ENCODE measurements at regions not wholly inside any gene's neighbourhood (a gene's known extent, or its start where the extent isn't known, plus 50 kb on each side); places are given as distances from the start of the nearest gene placed in this dataset.

- Mint-ChIP-seq H3K4me1 (ENCODE audit: low read depth, unreplicated experiment) (no peaks in the 10 kb centered on the region), H3K36me3 (ENCODE audit: unreplicated experiment) (no peaks in the 10 kb centered on the region), H3K27me3 (ENCODE audit: unreplicated experiment) (no peaks in the 10 kb centered on the region), H3K9me3 (ENCODE audit: unreplicated experiment) (no peaks in the 10 kb centered on the region), H3K4me3 (ENCODE audit: unreplicated experiment) (no peak overlapping the region), H3K27ac (ENCODE audit: unreplicated experiment) (no peak overlapping the region)
- no peak for DNase-seq
- no peak for TF ChIP-seq CTCF (IDR thresholded peaks at IDR 0.05; ENCODE audit: partially characterized antibody, unreplicated experiment)
Measured at GRCh38 chr2:150759531-150759930, 272.1 kb upstream of the RND3 start.

- Mint-ChIP-seq H3K9me3 (ENCODE audit: unreplicated experiment) (no peaks in the 10 kb centered on the region), H3K4me3 (ENCODE audit: unreplicated experiment) (no peak overlapping the region), H3K36me3 (ENCODE audit: unreplicated experiment) (no peaks in the 10 kb centered on the region), H3K27me3 (ENCODE audit: unreplicated experiment) (no peaks in the 10 kb centered on the region), H3K27ac (ENCODE audit: unreplicated experiment) (no peak overlapping the region), H3K4me1 (ENCODE audit: low read depth, unreplicated experiment) (no peaks in the 10 kb centered on the region)
- TF ChIP-seq CTCF (IDR thresholded peaks at IDR 0.05; ENCODE audit: partially characterized antibody, unreplicated experiment) = no peak
- DNase-seq = no peak
Measured at GRCh38 chr2:150759106-150759505, 271.6 kb upstream of the RND3 start.

GRCh38 chr2:150752229-150752628, 264.8 kb upstream of the RND3 start:
- H3K27me3 Mint-ChIP-seq (ENCODE audit: unreplicated experiment) = peaks cover 1% of the 10 kb centered on the region
- no peak overlapping the region for H3K4me3 Mint-ChIP-seq (ENCODE audit: unreplicated experiment)
- H3K4me1 Mint-ChIP-seq (ENCODE audit: low read depth, unreplicated experiment) = no peaks in the 10 kb centered on the region
- no peak overlapping the region for H3K27ac Mint-ChIP-seq (ENCODE audit: unreplicated experiment)
- no peaks in the 10 kb centered on the region for H3K36me3 Mint-ChIP-seq (ENCODE audit: unreplicated experiment)
- H3K9me3 Mint-ChIP-seq (ENCODE audit: unreplicated experiment) = no peaks in the 10 kb centered on the region
- no peak for TF ChIP-seq CTCF (IDR thresholded peaks at IDR 0.05; ENCODE audit: partially characterized antibody, unreplicated experiment)
- no peak for DNase-seq

- peaks cover 1% of the 10 kb centered on the region for H3K27me3 Mint-ChIP-seq (ENCODE audit: unreplicated experiment)
- no peak overlapping the region for H3K27ac Mint-ChIP-seq (ENCODE audit: unreplicated experiment)
- TF ChIP-seq CTCF (IDR thresholded peaks at IDR 0.05; ENCODE audit: partially characterized antibody, unreplicated experiment) = no peak
- H3K4me3 Mint-ChIP-seq (ENCODE audit: unreplicated experiment) = no peak overlapping the region
- H3K4me1 Mint-ChIP-seq (ENCODE audit: low read depth, unreplicated experiment) = no peaks in the 10 kb centered on the region
- no peak for DNase-seq
- H3K9me3 Mint-ChIP-seq (ENCODE audit: unreplicated experiment) = no peaks in the 10 kb centered on the region
- H3K36me3 Mint-ChIP-seq (ENCODE audit: unreplicated experiment) = no peaks in the 10 kb centered on the region
Measured at GRCh38 chr2:150750720-150751119, 263.3 kb upstream of the RND3 start.

GRCh38 chr2:150742094-150742493, 254.6 kb upstream of the RND3 start:
- no peaks in the 10 kb centered on the region for H3K9me3 Mint-ChIP-seq (ENCODE audit: unreplicated experiment)
- no peaks in the 10 kb centered on the region for H3K36me3 Mint-ChIP-seq (ENCODE audit: unreplicated experiment)
- no peaks in the 10 kb centered on the region for H3K27me3 Mint-ChIP-seq (ENCODE audit: unreplicated experiment)
- H3K4me3 Mint-ChIP-seq (ENCODE audit: unreplicated experiment) = no peak overlapping the region
- no peak overlapping the region for H3K27ac Mint-ChIP-seq (ENCODE audit: unreplicated experiment)
- H3K4me1 Mint-ChIP-seq (ENCODE audit: low read depth, unreplicated experiment) = no peaks in the 10 kb centered on the region
- no peak for DNase-seq
- no peak for TF ChIP-seq CTCF (IDR thresholded peaks at IDR 0.05; ENCODE audit: partially characterized antibody, unreplicated experiment)

Data from glutamatergic neuron (in vitro differentiated cells).